Activated CD4-positive, alpha-beta T cell treated with anti-CD3 and anti-CD28 coated beads, Interleukin-2, amount 10 ng/mL, durations not matched to agents 7 days and 5 days (primary cell): ENCODE measurements at regions not wholly inside any gene's neighbourhood (a gene's known extent, or its start where the extent isn't known, plus 50 kb on each side); places are given as distances from the start of the nearest gene placed in this dataset.

Experiments
- CTCF ChIA-PET: fragments of 350-600 bp; sonication (Branson Sonifier 250); formaldehyde crosslinking; loops from one replicate; lab custom pipeline; 2021; ENCODE audit warnings: antibody characterized with exemption; lab: Charles Lee
- POLR2A ChIA-PET: fragments of 350-600 bp; sonication (Branson Sonifier 250); formaldehyde crosslinking; loops from one replicate; lab custom pipeline; 2021; ENCODE audit warnings: antibody characterized with exemption; lab: Charles Lee
- DNase-seq: peaks from one replicate; pipeline ENCODE4 v3.0.0-alpha.2; 2020
- H3K27ac Mint-ChIP-seq: one replicate; pipeline ENCODE4 v1.8.0; 2021; ENCODE audit warnings: mild to moderate bottlenecking, moderate library complexity, mixed read lengths
- H3K27me3 Mint-ChIP-seq: one replicate; pipeline ENCODE4 v1.8.0; 2021; ENCODE audit warnings: mixed read lengths
- H3K36me3 Mint-ChIP-seq: one replicate; pipeline ENCODE4 v1.8.0; 2021; ENCODE audit warnings: low read depth, mixed read lengths
- H3K4me1 Mint-ChIP-seq: one replicate; pipeline ENCODE4 v1.8.0; 2021; ENCODE audit warnings: mixed read lengths
- H3K4me3 Mint-ChIP-seq: one replicate; pipeline ENCODE4 v1.8.0; 2021; ENCODE audit warnings: mild to moderate bottlenecking, moderate library complexity, mixed read lengths
- H3K9me3 Mint-ChIP-seq: one replicate; pipeline ENCODE4 v1.8.0; 2021; ENCODE audit warnings: mixed read lengths

GRCh38 chr5:61881821-61882487, 424.1 kb upstream of the KIF2A start:
- DNase-seq: no peak
- H3K4me3 Mint-ChIP-seq: no peak overlapping the region
- ChIA-PET CTCF (no interaction called here), POLR2A (no interaction called here)
- no peaks in the 10 kb centered on the region for H3K36me3 Mint-ChIP-seq
- no peaks in the 10 kb centered on the region for H3K9me3 Mint-ChIP-seq
- no peak overlapping the region for H3K27ac Mint-ChIP-seq
- H3K4me1 Mint-ChIP-seq: no peaks in the 10 kb centered on the region
- H3K27me3 Mint-ChIP-seq: no peaks in the 10 kb centered on the region

GRCh38 chr5:61882901-61883500, 423.0 kb upstream of the KIF2A start:
- Mint-ChIP-seq H3K9me3 (no peaks in the 10 kb centered on the region), H3K27me3 (no peaks in the 10 kb centered on the region), H3K27ac (no peak overlapping the region), H3K4me1 (no peaks in the 10 kb centered on the region), H3K36me3 (no peaks in the 10 kb centered on the region), H3K4me3 (no peak overlapping the region)
- ChIA-PET CTCF (no interaction called here), POLR2A (no interaction called here)
- no peak for DNase-seq

- H3K4me3 Mint-ChIP-seq: no peak overlapping the region
- CTCF ChIA-PET: no interaction called here
- H3K4me1 Mint-ChIP-seq: no peaks in the 10 kb centered on the region
- no peak overlapping the region for H3K27ac Mint-ChIP-seq
- H3K36me3 Mint-ChIP-seq: no peaks in the 10 kb centered on the region
- POLR2A ChIA-PET: no interaction called here
- no peaks in the 10 kb centered on the region for H3K27me3 Mint-ChIP-seq
- no peak for DNase-seq
- no peaks in the 10 kb centered on the region for H3K9me3 Mint-ChIP-seq
Observed at GRCh38 chr5:61884252-61884855, 421.7 kb upstream of the KIF2A start.

- H3K27ac Mint-ChIP-seq: no peak overlapping the region
- H3K4me1 Mint-ChIP-seq: no peaks in the 10 kb centered on the region
- H3K4me3 Mint-ChIP-seq: no peak overlapping the region
- POLR2A ChIA-PET: no interaction called here
- H3K9me3 Mint-ChIP-seq: no peaks in the 10 kb centered on the region
- no peaks in the 10 kb centered on the region for H3K36me3 Mint-ChIP-seq
- H3K27me3 Mint-ChIP-seq: no peaks in the 10 kb centered on the region
- DNase-seq: no peak
- CTCF ChIA-PET: no interaction called here
Observed at GRCh38 chr5:61886214-61886613, 419.8 kb upstream of the KIF2A start.

- no peak for DNase-seq
- H3K4me1 Mint-ChIP-seq: no peaks in the 10 kb centered on the region
- H3K27me3 Mint-ChIP-seq: no peaks in the 10 kb centered on the region
- no peak overlapping the region for H3K4me3 Mint-ChIP-seq
- ChIA-PET CTCF (no interaction called here), POLR2A (no interaction called here)
- no peaks in the 10 kb centered on the region for H3K9me3 Mint-ChIP-seq
- no peaks in the 10 kb centered on the region for H3K36me3 Mint-ChIP-seq
- H3K27ac Mint-ChIP-seq: no peak overlapping the region
Observed at GRCh38 chr5:61887271-61887670, 418.7 kb upstream of the KIF2A start.

GRCh38 chr5:61894046-61894445, 412.0 kb upstream of the KIF2A start:
- DNase-seq: no peak
- H3K9me3 Mint-ChIP-seq: peaks cover 4% of the 10 kb centered on the region
- CTCF ChIA-PET: no interaction called here
- H3K4me3 Mint-ChIP-seq: no peak overlapping the region
- no peak overlapping the region for H3K27ac Mint-ChIP-seq
- POLR2A ChIA-PET: no interaction called here
- no peaks in the 10 kb centered on the region for H3K36me3 Mint-ChIP-seq
- H3K27me3 Mint-ChIP-seq: no peaks in the 10 kb centered on the region
- no peaks in the 10 kb centered on the region for H3K4me1 Mint-ChIP-seq

- CTCF ChIA-PET: no interaction called here
- Mint-ChIP-seq H3K4me3 (no peak overlapping the region), H3K27me3 (no peaks in the 10 kb centered on the region), H3K27ac (no peak overlapping the region), H3K4me1 (no peaks in the 10 kb centered on the region), H3K9me3 (peaks cover 4% of the 10 kb centered on the region), H3K36me3 (no peaks in the 10 kb centered on the region)
- POLR2A ChIA-PET: no interaction called here
- no peak for DNase-seq
Observed at GRCh38 chr5:61896811-61897210, 409.2 kb upstream of the KIF2A start.

GRCh38 chr5:61897251-61897650, 408.8 kb upstream of the KIF2A start:
- ChIA-PET CTCF (no interaction called here), POLR2A (no interaction called here)
- no peaks in the 10 kb centered on the region for H3K4me1 Mint-ChIP-seq
- H3K27me3 Mint-ChIP-seq: no peaks in the 10 kb centered on the region
- peaks cover 4% of the 10 kb centered on the region for H3K9me3 Mint-ChIP-seq
- DNase-seq: no peak
- H3K4me3 Mint-ChIP-seq: no peak overlapping the region
- no peaks in the 10 kb centered on the region for H3K36me3 Mint-ChIP-seq
- no peak overlapping the region for H3K27ac Mint-ChIP-seq

- ChIA-PET POLR2A (no interaction called here), CTCF (no interaction called here)
- Mint-ChIP-seq H3K27ac (no peak overlapping the region), H3K27me3 (no peaks in the 10 kb centered on the region), H3K36me3 (no peaks in the 10 kb centered on the region), H3K9me3 (no peaks in the 10 kb centered on the region), H3K4me3 (no peak overlapping the region), H3K4me1 (no peaks in the 10 kb centered on the region)
- no peak for DNase-seq
Observed at GRCh38 chr5:61901997-61902396, 404.0 kb upstream of the KIF2A start.

- no peaks in the 10 kb centered on the region for H3K36me3 Mint-ChIP-seq
- CTCF ChIA-PET: no interaction called here
- POLR2A ChIA-PET: no interaction called here
Observed at GRCh38 chr5:61904730-61905129, 401.3 kb upstream of the KIF2A start.

GRCh38 chr5:61905613-61906012, 400.4 kb upstream of the KIF2A start:
- POLR2A ChIA-PET: no interaction called here
- Mint-ChIP-seq H3K36me3 (no peaks in the 10 kb centered on the region), H3K27ac (no peak overlapping the region), H3K27me3 (no peaks in the 10 kb centered on the region), H3K4me1 (no peaks in the 10 kb centered on the region), H3K4me3 (no peak overlapping the region), H3K9me3 (no peaks in the 10 kb centered on the region)
- DNase-seq: no peak
- CTCF ChIA-PET: no interaction called here

More at GRCh38 chr5:61904730-61905129, 401.3 kb upstream of the KIF2A start:
- no peak overlapping the region for H3K4me3 Mint-ChIP-seq
- no peak overlapping the region for H3K27ac Mint-ChIP-seq
- no peaks in the 10 kb centered on the region for H3K9me3 Mint-ChIP-seq
- H3K4me1 Mint-ChIP-seq: no peaks in the 10 kb centered on the region
- DNase-seq: no peak
- H3K27me3 Mint-ChIP-seq: no peaks in the 10 kb centered on the region

GRCh38 chr5:61906820-61907219, 399.2 kb upstream of the KIF2A start:
- Mint-ChIP-seq H3K27ac (no peak overlapping the region), H3K4me3 (no peak overlapping the region), H3K9me3 (no peaks in the 10 kb centered on the region), H3K4me1 (no peaks in the 10 kb centered on the region), H3K36me3 (no peaks in the 10 kb centered on the region), H3K27me3 (no peaks in the 10 kb centered on the region)
- POLR2A ChIA-PET: no interaction called here
- CTCF ChIA-PET: no interaction called here
- DNase-seq: no peak

GRCh38 chr5:61907995-61908394, 398.0 kb upstream of the KIF2A start:
- H3K27me3 Mint-ChIP-seq: no peaks in the 10 kb centered on the region
- H3K4me1 Mint-ChIP-seq: no peaks in the 10 kb centered on the region
- POLR2A ChIA-PET: no interaction called here
- H3K27ac Mint-ChIP-seq: no peak overlapping the region
- no peaks in the 10 kb centered on the region for H3K9me3 Mint-ChIP-seq
- H3K4me3 Mint-ChIP-seq: no peak overlapping the region
- CTCF ChIA-PET: no interaction called here
- no peaks in the 10 kb centered on the region for H3K36me3 Mint-ChIP-seq
- no peak for DNase-seq

GRCh38 chr5:61910771-61911170, 395.2 kb upstream of the KIF2A start:
- H3K36me3 Mint-ChIP-seq: no peaks in the 10 kb centered on the region
- ChIA-PET CTCF (no interaction called here), POLR2A (no interaction called here)
- H3K4me3 Mint-ChIP-seq: no peak overlapping the region
- H3K9me3 Mint-ChIP-seq: no peaks in the 10 kb centered on the region
- no peak overlapping the region for H3K27ac Mint-ChIP-seq
- H3K4me1 Mint-ChIP-seq: no peaks in the 10 kb centered on the region
- no peak for DNase-seq
- H3K27me3 Mint-ChIP-seq: no peaks in the 10 kb centered on the region
